Prostate gland (tissue), 2 donors: ENCODE measurements at regions not wholly inside any gene's neighbourhood (a gene's known extent, or its start where the extent isn't known, plus 50 kb on each side); places are given as distances from the start of the nearest gene placed in this dataset.

Experiments
- POLR2AphosphoS5 ChIP-seq: sonication (generic); formaldehyde crosslinking; IDR thresholded peaks from one replicate; pipeline ENCODE4 v1.6.1; 2017; ENCODE audit warnings: antibody characterized with exemption
- TF ChIP-seq, protein P1 (sequence below), 4 experiments: fragments of 200-600 bp in 2 of 4; fragments of 450-650 bp in 2 of 4; sonication (generic) in 2 of 4; IDR thresholded peaks; 1 replicate in 3 of 4; 2 replicates in 1 of 4; pipeline ENCODE4 v1.5.1; 2016 to 2019; ENCODE audit warnings: antibody characterized with exemption in 4 of 4, mild to moderate bottlenecking in 2 of 4, moderate library complexity in 2 of 4

GRCh38 chr18:60537074-60537473 is 164.5 kb upstream of the MC4R start:
- TF ChIP-seq POLR2AphosphoS5 = no peak
- TF ChIP-seq, protein P1, sequence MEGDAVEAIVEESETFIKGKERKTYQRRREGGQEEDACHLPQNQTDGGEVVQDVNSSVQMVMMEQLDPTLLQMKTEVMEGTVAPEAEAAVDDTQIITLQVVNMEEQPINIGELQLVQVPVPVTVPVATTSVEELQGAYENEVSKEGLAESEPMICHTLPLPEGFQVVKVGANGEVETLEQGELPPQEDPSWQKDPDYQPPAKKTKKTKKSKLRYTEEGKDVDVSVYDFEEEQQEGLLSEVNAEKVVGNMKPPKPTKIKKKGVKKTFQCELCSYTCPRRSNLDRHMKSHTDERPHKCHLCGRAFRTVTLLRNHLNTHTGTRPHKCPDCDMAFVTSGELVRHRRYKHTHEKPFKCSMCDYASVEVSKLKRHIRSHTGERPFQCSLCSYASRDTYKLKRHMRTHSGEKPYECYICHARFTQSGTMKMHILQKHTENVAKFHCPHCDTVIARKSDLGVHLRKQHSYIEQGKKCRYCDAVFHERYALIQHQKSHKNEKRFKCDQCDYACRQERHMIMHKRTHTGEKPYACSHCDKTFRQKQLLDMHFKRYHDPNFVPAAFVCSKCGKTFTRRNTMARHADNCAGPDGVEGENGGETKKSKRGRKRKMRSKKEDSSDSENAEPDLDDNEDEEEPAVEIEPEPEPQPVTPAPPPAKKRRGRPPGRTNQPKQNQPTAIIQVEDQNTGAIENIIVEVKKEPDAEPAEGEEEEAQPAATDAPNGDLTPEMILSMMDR (IDR thresholded peaks at IDR 0.05) = no peak
